ENCODE measurements at regions not wholly inside any gene's neighbourhood (a gene's known extent, or its start where the extent isn't known, plus 50 kb on each side); places are given as distances from the start of the nearest gene placed in this dataset.

DNA sequence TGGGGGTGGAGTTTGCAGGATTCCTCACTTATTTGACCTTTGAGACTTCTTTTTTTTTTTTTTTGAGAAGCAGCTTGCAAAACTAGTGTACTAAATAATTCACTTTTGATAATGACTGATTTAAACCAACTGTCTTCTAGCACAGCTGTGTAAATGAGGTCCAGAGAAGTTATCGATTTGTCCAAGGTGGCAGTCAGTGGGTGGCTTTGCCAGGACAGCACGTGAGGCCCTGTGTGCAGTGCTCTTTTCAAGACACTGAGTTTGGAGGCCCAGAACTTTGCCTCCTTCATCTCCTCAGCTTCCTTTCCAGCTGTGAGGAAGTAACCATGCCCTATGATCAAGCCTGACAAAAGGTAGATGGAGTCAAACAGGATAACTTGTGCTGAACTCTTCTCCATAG is 92.9 kb upstream of the LCLAT1 start:
- TF ChIP-seq EZH2 (IDR thresholded peaks at IDR 0.05; ENCODE audit: borderline replicate concordance, low read depth, low read length, poor library complexity, severe bottlenecking): no peak
- TF ChIP-seq, protein P1, sequence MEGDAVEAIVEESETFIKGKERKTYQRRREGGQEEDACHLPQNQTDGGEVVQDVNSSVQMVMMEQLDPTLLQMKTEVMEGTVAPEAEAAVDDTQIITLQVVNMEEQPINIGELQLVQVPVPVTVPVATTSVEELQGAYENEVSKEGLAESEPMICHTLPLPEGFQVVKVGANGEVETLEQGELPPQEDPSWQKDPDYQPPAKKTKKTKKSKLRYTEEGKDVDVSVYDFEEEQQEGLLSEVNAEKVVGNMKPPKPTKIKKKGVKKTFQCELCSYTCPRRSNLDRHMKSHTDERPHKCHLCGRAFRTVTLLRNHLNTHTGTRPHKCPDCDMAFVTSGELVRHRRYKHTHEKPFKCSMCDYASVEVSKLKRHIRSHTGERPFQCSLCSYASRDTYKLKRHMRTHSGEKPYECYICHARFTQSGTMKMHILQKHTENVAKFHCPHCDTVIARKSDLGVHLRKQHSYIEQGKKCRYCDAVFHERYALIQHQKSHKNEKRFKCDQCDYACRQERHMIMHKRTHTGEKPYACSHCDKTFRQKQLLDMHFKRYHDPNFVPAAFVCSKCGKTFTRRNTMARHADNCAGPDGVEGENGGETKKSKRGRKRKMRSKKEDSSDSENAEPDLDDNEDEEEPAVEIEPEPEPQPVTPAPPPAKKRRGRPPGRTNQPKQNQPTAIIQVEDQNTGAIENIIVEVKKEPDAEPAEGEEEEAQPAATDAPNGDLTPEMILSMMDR (conservative IDR thresholded peaks at IDR 0.05; ENCODE audit: low read depth, low read length): no peak

All from A673 (cell line).